Lower lobe of right lung (tissue), 2 donors: ENCODE measurements at regions not wholly inside any gene's neighbourhood (a gene's known extent, or its start where the extent isn't known, plus 50 kb on each side); places are given as distances from the start of the nearest gene placed in this dataset.

ENCODE experiments used
- ATAC-seq, 2 donors: fragments of 200-7000 bp; cut with Tn5 transposase; one replicate each; pipeline ENCODE4 v1.9.1; 2020 to 2022; ENCODE audit warnings: mild to moderate bottlenecking in 2 of 2, moderate library complexity in 2 of 2
- DNase-seq: peaks from one replicate; pipeline ENCODE4 v3.0.0-alpha.2; 2020
- H3K27ac ChIP-seq: fragments of 200-600 bp; one replicate; pipeline ENCODE4 v1.8.0; 2022
- H3K27me3 ChIP-seq: fragments of 200-600 bp; one replicate; pipeline ENCODE4 v1.8.0; 2022; ENCODE audit warnings: low read depth
- H3K36me3 ChIP-seq: fragments of 200-600 bp; one replicate; pipeline ENCODE4 v1.8.0; 2022; ENCODE audit warnings: mild to moderate bottlenecking
- H3K4me1 ChIP-seq: fragments of 200-600 bp; one replicate; pipeline ENCODE4 v1.8.0; 2022
- H3K4me3 ChIP-seq: fragments of 200-600 bp; one replicate; pipeline ENCODE4 v1.8.0; 2022; ENCODE audit warnings: mild to moderate bottlenecking
- H3K9me3 ChIP-seq: fragments of 200-600 bp; one replicate; pipeline ENCODE4 v1.8.0; 2022
- intact Hi-C: fragments of 100-400 bp; cut with DNase I; formaldehyde crosslinking; loops from one replicate; pipeline ENCODE4 v1.11.0; 2022
- TF ChIP-seq, protein P1 (sequence below): fragments of 200-600 bp; IDR thresholded peaks from one replicate; pipeline ENCODE4 v1.8.0; 2022; ENCODE audit warnings: antibody characterized with exemption, mild to moderate bottlenecking
- donor health status: DM: no; HTN: yes; CAD: no; lungs with severe emphysema.

DNA sequence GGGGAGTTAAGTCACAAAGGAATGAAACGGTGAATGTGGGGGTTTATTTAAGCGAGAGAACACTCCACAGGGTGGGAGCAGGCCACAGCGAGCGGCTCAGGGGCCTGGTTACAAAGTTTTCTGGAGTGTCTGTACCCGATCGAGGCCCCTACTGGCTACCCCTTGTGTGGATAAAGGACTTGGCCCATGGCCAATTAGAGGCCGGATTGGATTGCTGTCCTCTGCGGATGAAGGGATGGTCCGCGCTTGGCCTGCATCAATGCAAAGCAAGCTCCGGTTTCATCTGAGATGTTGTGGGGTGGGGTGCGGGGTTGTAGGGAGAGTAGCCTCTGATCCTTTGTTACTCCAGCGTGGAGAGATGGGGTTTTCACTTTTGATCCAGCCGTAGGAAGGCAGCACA, 1574.5 kb upstream of the TENM3 start:
- Histone ChIP-seq H3K27me3 (no peaks in the 10 kb centered on the region), H3K4me3 (no peak overlapping the region), H3K4me1 (no peaks in the 10 kb centered on the region), H3K36me3 (no peaks in the 10 kb centered on the region), H3K9me3 (no peaks in the 10 kb centered on the region), H3K27ac (no peak overlapping the region)
- ATAC-seq = no peak
- intact Hi-C loops = no loop called here
- no peak for DNase-seq
- TF ChIP-seq, protein P1, sequence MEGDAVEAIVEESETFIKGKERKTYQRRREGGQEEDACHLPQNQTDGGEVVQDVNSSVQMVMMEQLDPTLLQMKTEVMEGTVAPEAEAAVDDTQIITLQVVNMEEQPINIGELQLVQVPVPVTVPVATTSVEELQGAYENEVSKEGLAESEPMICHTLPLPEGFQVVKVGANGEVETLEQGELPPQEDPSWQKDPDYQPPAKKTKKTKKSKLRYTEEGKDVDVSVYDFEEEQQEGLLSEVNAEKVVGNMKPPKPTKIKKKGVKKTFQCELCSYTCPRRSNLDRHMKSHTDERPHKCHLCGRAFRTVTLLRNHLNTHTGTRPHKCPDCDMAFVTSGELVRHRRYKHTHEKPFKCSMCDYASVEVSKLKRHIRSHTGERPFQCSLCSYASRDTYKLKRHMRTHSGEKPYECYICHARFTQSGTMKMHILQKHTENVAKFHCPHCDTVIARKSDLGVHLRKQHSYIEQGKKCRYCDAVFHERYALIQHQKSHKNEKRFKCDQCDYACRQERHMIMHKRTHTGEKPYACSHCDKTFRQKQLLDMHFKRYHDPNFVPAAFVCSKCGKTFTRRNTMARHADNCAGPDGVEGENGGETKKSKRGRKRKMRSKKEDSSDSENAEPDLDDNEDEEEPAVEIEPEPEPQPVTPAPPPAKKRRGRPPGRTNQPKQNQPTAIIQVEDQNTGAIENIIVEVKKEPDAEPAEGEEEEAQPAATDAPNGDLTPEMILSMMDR = no peak

DNA sequence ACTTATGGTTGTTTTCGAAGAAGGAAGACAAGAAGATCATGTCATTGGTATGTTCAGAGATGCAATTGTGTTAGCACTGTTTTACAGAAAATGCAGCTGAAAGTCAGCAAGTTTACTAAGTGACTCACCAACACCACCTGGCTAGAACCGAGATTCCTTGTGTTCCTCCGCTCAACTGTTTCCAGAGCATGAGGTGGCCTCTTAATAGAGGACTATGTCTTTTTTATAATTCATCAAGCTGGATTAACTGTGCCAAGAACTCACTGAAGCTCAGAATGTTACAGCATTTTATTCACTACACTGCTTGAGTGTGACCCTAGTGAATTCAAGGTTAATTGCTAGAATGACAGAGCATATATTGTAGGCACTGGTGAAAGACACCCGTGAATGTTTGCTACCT, 1573.5 kb upstream of the TENM3 start:
- TF ChIP-seq, protein P1 = no peak
- no peaks in the 10 kb centered on the region for H3K9me3 ChIP-seq
- H3K4me3 ChIP-seq = no peak overlapping the region
- intact Hi-C loops = no loop called here
- H3K27me3 ChIP-seq = no peaks in the 10 kb centered on the region
- H3K27ac ChIP-seq = no peak overlapping the region
- H3K4me1 ChIP-seq = no peaks in the 10 kb centered on the region
- H3K36me3 ChIP-seq = no peaks in the 10 kb centered on the region
- DNase-seq (no peak), ATAC-seq (no peak)

DNA sequence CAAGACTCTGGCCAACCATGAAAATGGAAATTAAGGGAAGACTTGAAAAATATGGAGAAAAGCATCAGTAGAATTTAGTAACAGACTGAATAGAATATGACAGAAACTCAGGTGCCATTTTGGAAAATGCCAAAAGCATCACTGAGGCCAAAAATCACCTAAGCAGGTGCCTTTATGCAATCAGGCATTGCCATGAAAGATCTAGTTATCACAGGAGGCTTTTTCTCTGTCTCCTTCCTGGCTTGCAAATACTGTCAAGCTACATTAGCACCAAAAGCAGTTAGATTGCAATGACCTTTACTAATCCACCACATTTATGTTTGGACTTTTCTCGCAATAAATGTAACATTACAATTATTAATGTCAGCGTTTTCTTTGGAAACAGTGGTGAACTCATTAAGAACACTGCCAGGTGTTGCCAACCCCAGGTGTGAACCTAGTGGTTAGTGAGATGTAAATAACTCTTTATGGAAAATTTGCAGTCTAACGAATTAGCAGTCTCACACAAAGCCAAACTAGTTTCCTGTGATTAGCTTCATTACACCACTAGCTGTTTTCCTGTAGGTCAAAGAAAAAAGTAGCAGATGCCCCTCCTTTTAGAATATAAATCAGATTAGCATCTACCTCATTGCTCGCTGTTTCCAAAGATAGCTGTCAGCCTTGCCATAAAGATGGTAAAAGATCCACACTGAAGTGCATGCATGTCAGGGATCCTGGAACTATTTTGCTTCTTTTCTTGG, 1568.4 kb upstream of the TENM3 start:
- intact Hi-C loops = no loop called here
- DNase-seq (no peak), ATAC-seq (no peak)
- no peak overlapping the region for H3K27ac ChIP-seq
- TF ChIP-seq, protein P1 = no peak
- H3K4me3 ChIP-seq = no peak overlapping the region
- no peaks in the 10 kb centered on the region for H3K36me3 ChIP-seq
- no peaks in the 10 kb centered on the region for H3K4me1 ChIP-seq
- H3K27me3 ChIP-seq = no peaks in the 10 kb centered on the region
- H3K9me3 ChIP-seq = no peaks in the 10 kb centered on the region

DNA sequence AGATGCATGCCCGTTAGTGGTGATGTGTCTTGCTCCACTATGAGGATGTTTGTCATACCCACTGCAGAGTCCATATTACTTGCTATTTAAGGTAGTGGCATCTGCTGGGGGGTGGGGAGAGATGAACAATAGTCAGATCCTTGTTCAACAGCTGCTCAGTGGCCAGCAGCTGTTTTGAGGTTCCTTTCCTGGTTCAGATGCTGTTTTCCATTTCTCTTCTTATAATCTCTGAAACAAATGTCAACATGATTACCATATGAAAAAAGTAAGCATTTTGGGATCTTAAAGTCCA, 1567.9 kb upstream of the TENM3 start:
- TF ChIP-seq, protein P1 = no peak
- no peak overlapping the region for H3K4me3 ChIP-seq
- DNase-seq = no peak
- no peaks in the 10 kb centered on the region for H3K4me1 ChIP-seq
- H3K9me3 ChIP-seq = no peaks in the 10 kb centered on the region
- intact Hi-C loops = no loop called here
- no peak for ATAC-seq
- H3K27ac ChIP-seq = no peak overlapping the region
- H3K36me3 ChIP-seq = no peaks in the 10 kb centered on the region
- no peaks in the 10 kb centered on the region for H3K27me3 ChIP-seq

DNA sequence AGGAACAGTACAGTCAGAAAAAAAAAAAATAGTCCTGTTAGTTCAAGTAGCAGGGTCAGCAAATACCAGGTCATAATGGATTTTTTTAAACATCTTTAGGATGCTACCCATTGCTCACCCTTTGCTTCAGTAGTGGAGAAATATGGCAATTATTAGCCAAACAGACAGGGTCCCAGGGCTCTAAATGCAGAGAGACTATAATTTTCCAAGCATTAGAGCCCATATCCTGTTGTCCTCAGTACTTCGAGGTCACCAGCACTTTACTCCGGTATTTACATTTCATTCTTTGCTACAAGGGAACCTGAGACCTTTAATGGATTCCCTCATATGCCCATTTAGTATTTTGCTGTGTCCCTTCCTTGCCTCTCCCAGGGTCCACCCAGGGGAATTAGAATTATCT, 1562.9 kb upstream of the TENM3 start:
- no peaks in the 10 kb centered on the region for H3K9me3 ChIP-seq
- no peaks in the 10 kb centered on the region for H3K4me1 ChIP-seq
- TF ChIP-seq, protein P1 = no peak
- no peaks in the 10 kb centered on the region for H3K36me3 ChIP-seq
- DNase-seq (no peak), ATAC-seq (no peak)
- H3K27me3 ChIP-seq = no peaks in the 10 kb centered on the region
- H3K4me3 ChIP-seq = no peak overlapping the region
- intact Hi-C loops = no loop called here
- no peak overlapping the region for H3K27ac ChIP-seq
